ENCODE measurements at regions not wholly inside any gene's neighbourhood (a gene's known extent, or its start where the extent isn't known, plus 50 kb on each side); places are given as distances from the start of the nearest gene placed in this dataset.

DNA sequence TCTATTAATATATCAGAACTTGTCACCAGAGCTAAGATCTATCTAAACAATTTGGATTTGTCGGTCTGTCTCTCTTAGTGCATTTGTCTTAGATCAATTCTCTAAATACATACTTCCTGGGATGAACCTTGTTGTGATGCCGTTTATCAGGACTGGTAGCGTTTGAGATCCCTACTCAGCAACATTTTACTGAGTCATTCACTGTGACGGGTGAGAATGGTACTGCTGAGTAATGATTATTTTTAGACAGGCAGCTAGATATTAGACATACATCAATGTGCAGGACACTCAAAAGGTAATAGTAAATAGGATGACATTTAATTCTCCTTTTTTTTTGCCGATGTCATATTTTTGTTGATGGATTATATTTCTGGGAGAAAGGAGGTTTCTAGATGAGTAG is 209.0 kb downstream of the CSNK1G3 start:
- TF ChIP-seq, protein P1, sequence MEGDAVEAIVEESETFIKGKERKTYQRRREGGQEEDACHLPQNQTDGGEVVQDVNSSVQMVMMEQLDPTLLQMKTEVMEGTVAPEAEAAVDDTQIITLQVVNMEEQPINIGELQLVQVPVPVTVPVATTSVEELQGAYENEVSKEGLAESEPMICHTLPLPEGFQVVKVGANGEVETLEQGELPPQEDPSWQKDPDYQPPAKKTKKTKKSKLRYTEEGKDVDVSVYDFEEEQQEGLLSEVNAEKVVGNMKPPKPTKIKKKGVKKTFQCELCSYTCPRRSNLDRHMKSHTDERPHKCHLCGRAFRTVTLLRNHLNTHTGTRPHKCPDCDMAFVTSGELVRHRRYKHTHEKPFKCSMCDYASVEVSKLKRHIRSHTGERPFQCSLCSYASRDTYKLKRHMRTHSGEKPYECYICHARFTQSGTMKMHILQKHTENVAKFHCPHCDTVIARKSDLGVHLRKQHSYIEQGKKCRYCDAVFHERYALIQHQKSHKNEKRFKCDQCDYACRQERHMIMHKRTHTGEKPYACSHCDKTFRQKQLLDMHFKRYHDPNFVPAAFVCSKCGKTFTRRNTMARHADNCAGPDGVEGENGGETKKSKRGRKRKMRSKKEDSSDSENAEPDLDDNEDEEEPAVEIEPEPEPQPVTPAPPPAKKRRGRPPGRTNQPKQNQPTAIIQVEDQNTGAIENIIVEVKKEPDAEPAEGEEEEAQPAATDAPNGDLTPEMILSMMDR (IDR thresholded peaks at IDR 0.05) = no peak
- TF ChIP-seq ZFX (IDR thresholded peaks at IDR 0.05; ENCODE audit: borderline replicate concordance) = no peak

Measured in 22Rv1 (cell line).